ENCODE measurements at regions not wholly inside any gene's neighbourhood (a gene's known extent, or its start where the extent isn't known, plus 50 kb on each side); places are given as distances from the start of the nearest gene placed in this dataset.

DNA sequence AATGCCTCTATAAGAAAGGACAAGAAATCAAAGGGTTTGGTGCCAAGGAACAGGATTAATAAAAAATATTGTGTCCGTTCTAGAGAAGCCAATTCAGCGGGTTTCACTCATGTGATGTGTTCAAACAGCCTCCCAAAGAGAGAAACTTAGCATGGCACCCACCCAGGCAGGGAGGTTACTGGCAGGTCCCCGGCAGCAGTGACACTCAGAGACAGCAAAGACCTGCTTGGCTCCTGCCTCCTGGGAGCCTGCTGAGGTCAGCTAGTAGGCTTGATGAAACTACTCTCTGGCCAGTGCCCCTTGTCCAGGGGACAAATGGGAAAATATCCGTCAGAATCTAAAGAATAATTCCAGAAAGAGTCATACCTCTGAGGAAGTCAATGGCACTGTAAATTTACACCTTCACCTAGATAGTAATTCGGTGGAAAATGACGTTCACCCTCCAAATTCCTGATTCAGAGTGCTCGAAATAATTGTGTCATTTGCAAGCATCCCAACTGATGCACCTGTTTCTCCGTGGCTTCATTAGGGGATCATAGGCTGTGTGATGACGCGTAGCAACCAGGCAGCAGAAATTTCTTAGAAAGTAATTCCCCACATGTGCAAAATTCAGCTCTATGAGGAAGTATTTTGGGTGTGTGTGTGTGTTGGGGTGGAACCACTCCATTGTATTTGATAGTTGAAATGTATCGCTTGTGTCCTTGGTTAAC lies 481.5 kb upstream of the ZFHX3 start (continued):
- TF ChIP-seq ZBTB4 (CRISPR knock-in tag; IDR thresholded peaks at IDR 0.05) (no peak), STAT3 (IDR thresholded peaks at IDR 0.05; ENCODE audit: low read depth, low read length) (no peak)

DNA sequence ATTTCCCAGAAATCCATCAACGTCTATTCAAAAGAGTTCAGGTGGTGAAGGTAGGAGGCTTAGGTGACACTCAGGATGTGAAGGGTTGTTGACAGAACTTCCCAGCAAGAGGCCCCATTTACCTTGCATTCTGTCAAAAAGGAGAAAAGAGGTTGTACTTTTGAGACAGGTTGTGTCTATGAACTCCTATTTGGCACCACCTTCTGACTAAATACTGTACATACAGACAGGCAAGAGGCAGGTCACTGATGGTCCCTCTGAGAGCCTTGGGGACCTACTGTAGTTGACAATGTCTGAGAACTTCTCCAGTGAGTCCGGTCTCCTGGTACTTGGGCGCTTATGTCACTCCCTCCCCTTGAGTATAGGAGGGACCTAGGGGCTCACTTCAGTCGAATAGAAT lies 479.3 kb upstream of the ZFHX3 start:
- intact Hi-C loops (cut with micrococcal nuclease; ENCODE audit: unreplicated experiment) (no loop called here), in situ Hi-C loops (cut with MboI) (no loop called here)
- TF ChIP-seq CREB1 (IDR thresholded peaks at IDR 0.05; ENCODE audit: low read depth) (no peak), POLR2AphosphoS5 (IDR thresholded peaks at IDR 0.05; ENCODE audit: low read length) (no peak), PAX5 (IDR thresholded peaks at IDR 0.05; ENCODE audit: borderline replicate concordance, low read depth, low read length) (no peak), RAD21 (IDR thresholded peaks at IDR 0.05; ENCODE audit: insufficient read depth, low read depth, low read length) (peak; percentile 34), SRF (IDR thresholded peaks at IDR 0.05; ENCODE audit: low read depth in 2 of 2, low read length in 2 of 2) (no peak), FOS (IDR thresholded peaks at IDR 0.05; ENCODE audit: borderline replicate concordance, extremely low read depth, insufficient read length) (no peak), CHD1 (IDR thresholded peaks at IDR 0.05; ENCODE audit: low read depth, low read length) (no peak), IKZF2 (IDR thresholded peaks at IDR 0.05) (no peak), SMC3 (IDR thresholded peaks at IDR 0.05; ENCODE audit: borderline replicate concordance, low read length) (peak; percentile 37; the same call in 1 of the 2 replicates), GABPA (IDR thresholded peaks at IDR 0.05; ENCODE audit: low read depth) (no peak)
- TF ChIP-seq, protein P1, sequence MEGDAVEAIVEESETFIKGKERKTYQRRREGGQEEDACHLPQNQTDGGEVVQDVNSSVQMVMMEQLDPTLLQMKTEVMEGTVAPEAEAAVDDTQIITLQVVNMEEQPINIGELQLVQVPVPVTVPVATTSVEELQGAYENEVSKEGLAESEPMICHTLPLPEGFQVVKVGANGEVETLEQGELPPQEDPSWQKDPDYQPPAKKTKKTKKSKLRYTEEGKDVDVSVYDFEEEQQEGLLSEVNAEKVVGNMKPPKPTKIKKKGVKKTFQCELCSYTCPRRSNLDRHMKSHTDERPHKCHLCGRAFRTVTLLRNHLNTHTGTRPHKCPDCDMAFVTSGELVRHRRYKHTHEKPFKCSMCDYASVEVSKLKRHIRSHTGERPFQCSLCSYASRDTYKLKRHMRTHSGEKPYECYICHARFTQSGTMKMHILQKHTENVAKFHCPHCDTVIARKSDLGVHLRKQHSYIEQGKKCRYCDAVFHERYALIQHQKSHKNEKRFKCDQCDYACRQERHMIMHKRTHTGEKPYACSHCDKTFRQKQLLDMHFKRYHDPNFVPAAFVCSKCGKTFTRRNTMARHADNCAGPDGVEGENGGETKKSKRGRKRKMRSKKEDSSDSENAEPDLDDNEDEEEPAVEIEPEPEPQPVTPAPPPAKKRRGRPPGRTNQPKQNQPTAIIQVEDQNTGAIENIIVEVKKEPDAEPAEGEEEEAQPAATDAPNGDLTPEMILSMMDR (IDR thresholded peaks at IDR 0.05 in 2 of 3, conservative IDR thresholded peaks at IDR 0.05 in 1 of 3; ENCODE audit: control insufficient read depth in 2 of 3, extremely low read depth in 1 of 3, insufficient read depth in 1 of 3, low read depth in 3 of 3, low read length in 3 of 3), result peak in 1 of 3 experiments; percentile 36; a peak in 2 of 6 replicates
- Histone ChIP-seq H3K27ac (ENCODE audit: control insufficient read depth, insufficient read depth) (no peak overlapping the region), H3K4me3 (no peak overlapping the region), H3K9me3 (replicated peaks; ENCODE audit: control insufficient read depth, insufficient read depth, low read length) (no peaks in the 10 kb centered on the region), H3K36me3 (ENCODE audit: control insufficient read depth in 2 of 2, insufficient read depth in 2 of 2, low read length in 1 of 2) (no peaks in the 10 kb centered on the region), H4K20me1 (ENCODE audit: control insufficient read depth, insufficient read depth) (no peaks in the 10 kb centered on the region), H3K4me1 (ENCODE audit: control insufficient read depth, insufficient read depth, low read length) (no peaks in the 10 kb centered on the region), H3K27me3 (replicated peaks in 1 of 2; ENCODE audit: control insufficient read depth in 2 of 2, insufficient read depth in 2 of 2, low read length in 1 of 2) (no peaks in the 10 kb centered on the region), H3K9ac (ENCODE audit: control insufficient read depth, insufficient read depth, low read length) (no peak overlapping the region), H2AFZ (ENCODE audit: control insufficient read depth, low read depth, low read length) (no peak overlapping the region), H3K4me2 (ENCODE audit: control insufficient read depth, insufficient read depth) (no peak overlapping the region), H3K79me2 (ENCODE audit: control insufficient read depth, insufficient read depth, low read length) (no peaks in the 10 kb centered on the region)
- SMC1A ChIA-PET (ENCODE audit: uncharacterized antibody, unreplicated experiment), result interaction anchor here (1.0 to 1.1 kb wide), 2 partner anchors 20 to 695 kb away, joined by 3 to 4 read pairs; no protein-coding TSS in a partner anchor
- CTCF ChIA-PET, result no interaction called here
- 23% methylated on average over 4 of the region's 4 CpGs for WGBS (ENCODE audit: insufficient coverage, insufficient replicate concordance, low lambda C conversion rate, missing lambda C conversion rate)
- FAIRE-seq (peak; percentile 41), ATAC-seq (peak; percentile 52; the same call in 2 of the 3 replicates), DNase-seq (ENCODE audit: low read depth, low spot score) (no peak)
- POLR2A ChIA-PET, result no interaction called here
- RAD21 ChIA-PET (ENCODE audit: unreplicated experiment), result no interaction called here
- no TSS peak for BruUV-seq (replicated peaks)
